ENCODE measurements at regions not wholly inside any gene's neighbourhood (a gene's known extent, or its start where the extent isn't known, plus 50 kb on each side); places are given as distances from the start of the nearest gene placed in this dataset.

- Histone ChIP-seq H4K20me1 (ENCODE audit: control insufficient read depth, extremely low read depth, insufficient read depth, low read length) (no peaks in the 10 kb centered on the region), H3K4me1 (ENCODE audit: control insufficient read depth, extremely low read depth, insufficient read depth, low read length) (no peaks in the 10 kb centered on the region), H3K9ac (ENCODE audit: control insufficient read depth, extremely low read depth, insufficient read depth, low read length) (no peak overlapping the region), H3K4me2 (ENCODE audit: control insufficient read depth, extremely low read depth, insufficient read depth, low read depth, low read length) (no peak overlapping the region), H3K9me3 (ENCODE audit: control insufficient read depth, low read depth, low read length) (no peaks in the 10 kb centered on the region), H3K9me1 (ENCODE audit: control insufficient read depth, extremely low read depth, insufficient read depth, low read length) (no peaks in the 10 kb centered on the region), H3K27me3 (ENCODE audit: control insufficient read depth, extremely low read depth, insufficient read depth, low read length) (no peaks in the 10 kb centered on the region), H3K79me2 (ENCODE audit: control insufficient read depth, insufficient read depth, low read length) (no peaks in the 10 kb centered on the region), H3K4me3 (ENCODE audit: control insufficient read depth in 2 of 3, extremely low read depth in 1 of 3, insufficient read depth in 2 of 3, low read depth in 1 of 3, low read length in 3 of 3) (no peak overlapping the region), H3K27ac (ENCODE audit: control insufficient read depth, insufficient read depth, low read length) (no peak overlapping the region), H2AFZ (ENCODE audit: control insufficient read depth, low read length) (no peak overlapping the region), H3K36me3 (ENCODE audit: control insufficient read depth in 2 of 2, extremely low read depth in 1 of 2, insufficient read depth in 2 of 2, low read length in 2 of 2) (no peaks in the 10 kb centered on the region)
- TF ChIP-seq CTCF (optimal IDR thresholded peaks at IDR 0.05 in 1 of 3, IDR thresholded peaks at IDR 0.05 in 1 of 3, conservative IDR thresholded peaks at IDR 0.05 in 1 of 3; ENCODE audit: extremely low read depth in 1 of 3, insufficient read depth in 2 of 3, low read length in 3 of 3) = no peak
- no peak for TF ChIP-seq EZH2 (IDR thresholded peaks at IDR 0.05; ENCODE audit: low read length)
- no peak for DNase-seq (ENCODE audit: low read depth, low spot score)
- FAIRE-seq = no peak
- dilution Hi-C loops (cut with MboI; ENCODE audit: extremely low pct_ligation_motif_present, low sequenced_read_pairs) = no loop called here
Observed at GRCh38 chr18:70994116-70994515, 705.3 kb downstream of the SOCS6 start.

GRCh38 chr18:70991577-70991976 lies 702.7 kb downstream of the SOCS6 start:
- no peaks in the 10 kb centered on the region for H3K79me2 ChIP-seq (ENCODE audit: control insufficient read depth, insufficient read depth, low read length)
- H3K4me2 ChIP-seq (ENCODE audit: control insufficient read depth, extremely low read depth, insufficient read depth, low read depth, low read length) = no peak overlapping the region
- H3K4me1 ChIP-seq (ENCODE audit: control insufficient read depth, extremely low read depth, insufficient read depth, low read length) = no peaks in the 10 kb centered on the region
- FAIRE-seq (no peak), DNase-seq (ENCODE audit: low read depth, low spot score) (no peak)
- H3K36me3 ChIP-seq (ENCODE audit: control insufficient read depth in 2 of 2, extremely low read depth in 1 of 2, insufficient read depth in 2 of 2, low read length in 2 of 2) = no peaks in the 10 kb centered on the region
- H3K9me1 ChIP-seq (ENCODE audit: control insufficient read depth, extremely low read depth, insufficient read depth, low read length) = no peaks in the 10 kb centered on the region
- H3K27me3 ChIP-seq (ENCODE audit: control insufficient read depth, extremely low read depth, insufficient read depth, low read length) = no peaks in the 10 kb centered on the region
- H2AFZ ChIP-seq (ENCODE audit: control insufficient read depth, low read length) = no peak overlapping the region
- H3K9ac ChIP-seq (ENCODE audit: control insufficient read depth, extremely low read depth, insufficient read depth, low read length) = no peak overlapping the region
- TF ChIP-seq CTCF (optimal IDR thresholded peaks at IDR 0.05 in 1 of 3, IDR thresholded peaks at IDR 0.05 in 1 of 3, conservative IDR thresholded peaks at IDR 0.05 in 1 of 3; ENCODE audit: extremely low read depth in 1 of 3, insufficient read depth in 2 of 3, low read length in 3 of 3) = no peak
- no peak for TF ChIP-seq EZH2 (IDR thresholded peaks at IDR 0.05; ENCODE audit: low read length)
- H4K20me1 ChIP-seq (ENCODE audit: control insufficient read depth, extremely low read depth, insufficient read depth, low read length) = no peaks in the 10 kb centered on the region
- H3K9me3 ChIP-seq (ENCODE audit: control insufficient read depth, low read depth, low read length) = no peaks in the 10 kb centered on the region
- dilution Hi-C loops (cut with MboI; ENCODE audit: extremely low pct_ligation_motif_present, low sequenced_read_pairs) = no loop called here
- H3K27ac ChIP-seq (ENCODE audit: control insufficient read depth, insufficient read depth, low read length) = no peak overlapping the region
- no peak overlapping the region for H3K4me3 ChIP-seq (ENCODE audit: control insufficient read depth in 2 of 3, extremely low read depth in 1 of 3, insufficient read depth in 2 of 3, low read depth in 1 of 3, low read length in 3 of 3)
